ENCODE measurements at regions not wholly inside any gene's neighbourhood (a gene's known extent, or its start where the extent isn't known, plus 50 kb on each side); places are given as distances from the start of the nearest gene placed in this dataset.
"Not testable (repeated sequence)": the region's sequence is repeated elsewhere in the genome, so short reads cannot be mapped to it uniquely, and the experiment has no call there.

GRCh38 chr14:24744641-24745040, 110.7 kb upstream of the GZMB start:
- no peak for DNase-seq (ENCODE audit: low spot score)

- DNase-seq (ENCODE audit: low spot score): peak; percentile 43
Measured at GRCh38 chr14:24741871-24742270, 107.9 kb upstream of the GZMB start.

- no peak for DNase-seq (ENCODE audit: low spot score)
Measured at GRCh38 chr14:24735984-24736630, 102.1 kb upstream of the GZMB start.

- DNase-seq (ENCODE audit: low spot score): peak; percentile 67
Measured at GRCh38 chr14:24734917-24735500, 101.0 kb upstream of the GZMB start.

GRCh38 chr14:24726480-24726879, 92.5 kb upstream of the GZMB start:
- DNase-seq (ENCODE audit: low spot score): no peak

GRCh38 chr14:24725311-24725710, 91.3 kb upstream of the GZMB start:
- no peak for DNase-seq (ENCODE audit: low spot score)

- no peak for DNase-seq (ENCODE audit: low spot score)
Measured at GRCh38 chr14:24721775-24722174, 87.8 kb upstream of the GZMB start.

- no peak for DNase-seq (ENCODE audit: low spot score)
Measured at GRCh38 chr14:24715239-24715638, 81.2 kb upstream of the GZMB start.

- DNase-seq (ENCODE audit: low spot score): no peak
Measured at GRCh38 chr14:24713404-24713803, 79.4 kb upstream of the GZMB start.

GRCh38 chr14:24712909-24713308, 78.9 kb upstream of the GZMB start:
- DNase-seq (ENCODE audit: low spot score): no peak

- no peak for DNase-seq (ENCODE audit: low spot score)
Measured at GRCh38 chr14:24712374-24712773, 78.4 kb upstream of the GZMB start.

- DNase-seq (ENCODE audit: low spot score): peak; percentile 74
Measured at GRCh38 chr14:24710403-24711112, 76.6 kb upstream of the GZMB start.

GRCh38 chr14:24708684-24709083, 74.7 kb upstream of the GZMB start:
- DNase-seq (ENCODE audit: low spot score): no peak

- no peak for DNase-seq (ENCODE audit: low spot score)
Measured at GRCh38 chr14:24706351-24706750, 72.4 kb upstream of the GZMB start.

GRCh38 chr14:24705840-24706239, 71.8 kb upstream of the GZMB start:
- no peak for DNase-seq (ENCODE audit: low spot score)

GRCh38 chr14:24701062-24701461, 67.1 kb upstream of the GZMB start:
- DNase-seq (ENCODE audit: low spot score): no peak

- no peak for DNase-seq (ENCODE audit: low spot score)
Measured at GRCh38 chr14:24700511-24700910, 66.5 kb upstream of the GZMB start.

- DNase-seq (ENCODE audit: low spot score): no peak
Measured at GRCh38 chr14:24699052-24699451, 65.1 kb upstream of the GZMB start.

- not testable (repeated sequence) for DNase-seq (ENCODE audit: low spot score)
Measured at GRCh38 chr14:24696280-24696920, 62.4 kb upstream of the GZMB start.

GRCh38 chr14:24695265-24696241, 61.6 kb upstream of the GZMB start:
- DNase-seq (ENCODE audit: low spot score): no peak

GRCh38 chr14:24694680-24695079, 60.7 kb upstream of the GZMB start:
- DNase-seq (ENCODE audit: low spot score): no peak

GRCh38 chr14:24693983-24694382, 60.0 kb upstream of the GZMB start:
- DNase-seq (ENCODE audit: low spot score): no peak

Measured in GM03348 (cell line).